SK-N-DZ (cell line): ENCODE measurements at regions not wholly inside any gene's neighbourhood (a gene's known extent, or its start where the extent isn't known, plus 50 kb on each side); places are given as distances from the start of the nearest gene placed in this dataset.
"Not testable (repeated sequence)": the region's sequence is repeated elsewhere in the genome, so short reads cannot be mapped to it uniquely, and the experiment has no call there.

ENCODE experiments used
- DNase-seq: peaks from one replicate; pipeline ENCODE4 v3.0.0-alpha.2; 2015; ENCODE audit warnings: low spot score

DNA sequence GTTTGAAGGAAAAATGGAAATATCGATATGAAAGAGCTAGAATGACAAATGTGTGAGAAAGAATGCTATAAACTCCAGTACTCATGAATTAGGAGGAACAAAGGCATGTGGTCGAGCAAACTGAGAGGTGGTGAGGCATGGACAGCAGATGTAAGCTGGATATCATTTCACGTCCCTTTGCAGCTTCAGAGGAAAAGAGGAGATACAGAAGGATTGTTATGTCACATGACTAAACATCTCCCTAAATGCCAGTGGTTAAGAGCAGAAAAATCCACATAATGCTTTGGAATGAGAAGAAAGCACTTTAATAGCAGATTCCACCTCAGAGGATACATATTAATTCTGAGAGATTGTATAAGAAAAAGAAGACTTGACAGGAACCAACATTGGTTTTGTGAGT is 248.7 kb downstream of the ZIC4 start:
- DNase-seq, result no peak

- not testable (repeated sequence) for DNase-seq
These were observed 251.4 kb downstream of the ZIC4 start for GRCh38 chr3:147154988-147155387.

DNA sequence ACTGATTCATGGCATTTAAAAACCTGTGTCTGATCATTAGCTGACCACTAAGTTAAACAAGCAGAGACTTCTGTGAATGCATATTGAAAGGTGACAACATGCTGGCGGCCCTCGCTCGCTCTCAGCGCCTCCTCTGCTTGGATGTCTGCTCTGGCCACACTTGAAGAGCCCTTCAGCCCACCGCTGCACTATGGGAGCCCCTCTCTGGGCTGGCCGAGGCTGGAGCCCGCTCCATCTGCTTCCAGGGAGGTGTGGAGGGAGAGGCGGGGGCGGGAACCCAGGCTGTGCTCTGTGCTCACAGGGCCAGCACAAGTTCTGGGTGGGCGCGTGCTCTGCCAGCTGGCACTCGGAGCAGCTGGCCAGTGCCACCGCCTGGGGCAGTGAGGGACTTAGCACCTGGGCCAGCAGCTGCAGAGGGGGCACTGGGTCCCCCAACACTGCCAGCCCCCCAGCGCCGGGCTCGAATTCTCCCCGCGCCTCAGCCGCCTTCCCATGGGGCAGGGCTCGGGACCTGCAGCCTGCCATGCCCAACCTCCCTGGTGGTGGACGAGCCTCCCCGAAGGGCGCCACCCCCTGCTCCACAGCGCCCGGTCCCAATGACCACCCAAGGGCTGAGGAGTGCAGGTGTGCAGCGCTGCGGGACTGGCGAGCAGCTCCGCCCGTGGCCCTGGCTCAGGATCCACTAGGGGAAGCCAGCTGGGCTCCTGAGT is 252.4 kb downstream of the ZIC4 start:
- DNase-seq, result no peak

GRCh38 chr3:147152476-147152875 is 253.9 kb downstream of the ZIC4 start:
- DNase-seq, result no peak

GRCh38 chr3:147141516-147142288 is 264.6 kb downstream of the ZIC4 start:
- DNase-seq, result no peak

DNA sequence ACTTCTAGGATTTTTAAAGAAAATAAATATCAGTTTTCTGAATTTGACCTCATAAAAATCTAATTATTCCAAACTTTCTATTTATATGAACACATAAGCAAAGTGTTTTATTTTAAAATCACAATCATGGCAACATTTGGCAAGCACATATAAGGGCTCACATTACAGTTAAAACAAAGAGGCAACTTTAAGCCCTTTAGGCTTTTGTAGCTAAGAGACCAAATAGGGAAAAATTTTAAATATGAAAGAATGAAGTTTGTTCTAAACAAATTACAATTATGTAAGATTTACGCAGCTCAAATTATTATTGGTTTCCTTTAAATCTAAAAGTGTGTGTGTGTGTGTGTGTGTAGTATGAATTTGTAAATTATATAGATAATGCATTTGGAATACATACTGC is 267.0 kb downstream of the ZIC4 start:
- no peak for DNase-seq

DNA sequence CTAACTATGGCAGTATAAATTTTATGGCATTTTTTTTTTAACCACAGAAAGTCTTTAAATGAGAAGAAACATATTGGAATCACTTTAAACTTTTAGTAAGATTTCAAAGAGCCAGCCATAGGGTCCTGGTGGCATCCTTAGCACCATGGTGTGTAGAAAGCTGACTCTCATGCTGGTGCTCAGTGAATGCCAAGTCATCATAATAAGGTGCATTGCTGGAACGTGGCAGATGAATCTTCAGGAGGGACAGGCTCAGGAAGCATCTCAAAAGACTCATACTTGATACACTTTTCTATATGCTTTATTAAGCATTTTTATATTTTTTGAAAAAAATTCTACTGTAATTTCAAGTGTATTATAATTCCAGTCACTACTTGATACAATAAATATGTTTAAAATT is 274.2 kb downstream of the ZIC4 start:
- no peak for DNase-seq

GRCh38 chr3:147130461-147130860 is 275.9 kb downstream of the ZIC4 start:
- no peak for DNase-seq

- no peak for DNase-seq
These were observed 276.7 kb downstream of the ZIC4 start for GRCh38 chr3:147129665-147130064.

GRCh38 chr3:147122350-147122749 is 284.0 kb downstream of the ZIC4 start:
- DNase-seq, result no peak

DNA sequence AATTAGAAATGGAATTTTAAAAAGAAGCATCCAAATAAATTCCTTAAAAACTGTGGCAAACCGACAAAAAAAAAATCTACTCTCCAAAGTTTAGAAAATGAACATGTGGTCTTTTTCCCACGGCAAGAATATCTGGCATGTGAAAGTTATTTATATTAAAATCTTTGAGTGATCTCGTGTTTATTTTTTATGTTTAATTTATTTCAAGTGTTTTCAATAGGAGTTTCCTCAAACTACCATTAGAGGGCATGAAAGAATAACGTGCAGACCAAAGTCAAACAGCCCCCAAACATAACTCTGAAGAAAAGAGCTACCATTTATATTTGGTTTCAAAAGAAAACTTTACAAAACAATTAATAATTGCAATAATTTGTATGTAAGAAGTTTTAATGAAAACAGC is 286.4 kb downstream of the ZIC4 start:
- DNase-seq, result no peak

DNA sequence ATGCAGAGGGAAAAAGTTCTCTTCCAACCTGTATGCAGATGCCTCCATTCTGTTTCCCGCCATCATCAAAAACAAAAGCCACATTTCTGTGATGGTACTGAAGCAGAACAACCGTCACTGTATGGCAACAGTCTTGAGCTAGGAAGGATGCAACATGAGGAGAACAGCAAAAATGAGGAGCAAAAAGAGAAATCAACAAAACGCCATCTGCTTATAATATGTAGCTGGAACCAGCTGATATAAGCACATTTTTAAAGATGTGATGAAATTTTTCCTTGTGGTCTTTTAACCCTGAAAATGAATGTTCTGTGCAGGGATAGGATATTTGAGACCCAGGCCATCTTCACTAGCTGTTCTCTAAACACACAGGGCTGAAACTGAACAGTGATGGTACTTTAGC is 287.0 kb downstream of the ZIC4 start:
- DNase-seq, result no peak

DNA sequence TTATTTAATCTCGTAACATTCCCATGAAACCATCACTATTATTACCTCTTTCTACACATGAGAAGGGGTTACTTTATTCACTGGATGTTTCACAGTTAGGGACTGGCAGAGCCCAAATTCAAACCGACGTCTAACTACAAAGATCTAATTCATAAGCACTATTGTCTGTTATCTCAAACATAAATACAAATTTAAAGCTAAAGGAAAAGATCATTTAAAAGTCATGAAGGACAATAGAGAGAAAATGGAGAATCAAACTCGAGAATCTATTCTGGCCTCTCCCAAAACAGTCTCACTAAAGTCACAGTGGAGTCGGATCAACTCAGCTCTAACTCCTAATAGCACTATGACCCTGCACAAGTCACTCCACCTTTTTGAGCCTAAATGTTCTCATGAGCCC is 287.7 kb downstream of the ZIC4 start:
- no peak for DNase-seq

DNA sequence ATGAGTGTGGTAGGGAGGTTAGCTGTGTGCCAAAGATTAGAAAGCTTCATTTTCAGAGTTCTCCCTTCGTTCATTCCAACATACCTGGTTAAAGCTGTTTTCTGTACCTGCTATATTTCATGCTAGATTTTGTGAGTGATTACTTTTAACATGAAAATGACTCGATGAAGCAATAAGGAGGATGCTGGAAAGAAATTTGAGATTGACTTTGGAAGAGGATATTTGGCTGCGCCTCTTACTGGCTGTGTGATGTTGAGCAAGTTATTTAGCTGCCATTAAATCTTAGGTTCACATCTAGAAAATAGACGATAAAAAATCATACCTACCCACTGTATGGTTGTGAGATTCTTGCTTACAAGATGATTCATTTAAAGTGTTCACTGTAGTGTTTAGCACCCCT is 288.7 kb downstream of the ZIC4 start:
- no peak for DNase-seq

- no peak for DNase-seq
These were observed 292.9 kb downstream of the ZIC4 start for GRCh38 chr3:147113293-147114044.

- DNase-seq, result no peak
These were observed 307.3 kb downstream of the ZIC4 start for GRCh38 chr3:147099076-147099475.

DNA sequence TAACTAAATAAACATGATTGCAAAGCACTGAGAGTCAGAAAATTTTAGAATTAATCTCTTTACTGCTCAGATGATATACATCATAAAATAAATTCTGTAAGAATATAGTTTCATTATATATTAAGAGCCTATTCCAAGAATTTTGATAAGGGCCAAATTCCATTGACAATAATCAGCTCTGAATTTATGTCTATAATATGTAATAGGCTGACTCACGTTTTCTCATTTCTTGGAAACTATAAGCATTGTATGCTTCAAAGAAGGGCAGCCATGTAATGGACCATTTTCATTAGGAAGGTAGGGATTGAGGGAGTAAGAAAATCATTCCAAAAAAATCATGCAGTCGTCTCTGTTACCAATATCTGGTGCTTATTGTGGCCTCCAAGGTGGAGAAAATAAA is 315.9 kb downstream of the ZIC4 start:
- no peak for DNase-seq

DNA sequence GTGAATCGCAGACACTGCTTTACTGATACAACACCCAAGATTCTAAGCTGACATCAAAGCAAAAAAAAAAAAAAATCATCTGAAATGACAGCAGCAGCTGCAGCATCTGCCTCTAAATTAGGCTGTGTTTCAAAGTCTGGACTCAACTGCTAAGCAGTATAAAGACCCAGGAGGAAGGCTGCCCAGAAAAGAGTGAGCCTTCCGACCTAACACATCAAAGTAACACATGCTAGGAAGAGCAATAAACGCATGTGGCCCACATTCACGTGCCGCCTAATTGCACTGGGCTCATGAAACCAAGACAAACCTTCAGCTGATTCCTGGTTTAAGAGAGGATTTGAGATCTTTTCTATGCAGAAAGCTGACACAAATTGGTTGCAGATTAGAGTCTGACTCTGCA is 317.1 kb downstream of the ZIC4 start:
- no peak for DNase-seq

DNA sequence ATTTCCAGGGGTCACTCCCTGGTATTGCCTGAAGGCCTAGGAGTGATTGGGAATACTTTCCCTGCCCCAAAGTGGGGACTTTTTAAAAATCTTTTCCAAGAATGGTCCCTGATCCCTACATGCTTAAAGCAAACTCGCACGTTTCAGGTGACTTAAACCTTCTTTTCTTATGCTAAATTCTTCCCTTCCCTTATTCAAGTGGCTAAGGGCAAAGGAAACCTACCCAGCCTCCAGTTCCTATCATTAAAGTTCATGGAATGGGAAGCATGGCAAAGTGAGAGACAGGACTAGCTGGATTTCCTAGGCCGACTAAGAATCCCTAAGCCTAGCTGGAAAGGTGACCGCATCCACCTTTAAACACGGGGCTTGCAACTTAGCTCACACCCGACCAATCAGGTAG is 346.8 kb downstream of the ZIC4 start:
- not testable (repeated sequence) for DNase-seq

GRCh38 chr3:147049821-147050220 is 356.5 kb downstream of the ZIC4 start:
- no peak for DNase-seq

GRCh38 chr3:147049305-147049704 is 357.0 kb downstream of the ZIC4 start:
- DNase-seq, result no peak

- DNase-seq, result no peak
These were observed 359.4 kb downstream of the ZIC4 start for GRCh38 chr3:147046916-147047315.

GRCh38 chr3:147038481-147038880 is 367.9 kb downstream of the ZIC4 start:
- DNase-seq, result no peak
